GM23248 (cell line): ENCODE measurements at regions not wholly inside any gene's neighbourhood (a gene's known extent, or its start where the extent isn't known, plus 50 kb on each side); places are given as distances from the start of the nearest gene placed in this dataset.
"Not testable (repeated sequence)": the region's sequence is repeated elsewhere in the genome, so short reads cannot be mapped to it uniquely, and the experiment has no call there.

Experiments
- DNase-seq: peaks from one replicate; pipeline ENCODE4 v3.0.0-alpha.2; 2015
- H2AFZ ChIP-seq: fragments of 200-600 bp; sonication (generic); 2 replicates; pipeline ENCODE4 v1.6.1; 2016; ENCODE audit warnings: antibody characterized with exemption
- H3F3A ChIP-seq: fragments of 200-600 bp; sonication (generic); 2 replicates; pipeline ENCODE4 v1.6.1; 2016; ENCODE audit warnings: mild to moderate bottlenecking, antibody characterized with exemption, mixed run types; ENCODE audit not compliant: insufficient read depth
- H3K27ac ChIP-seq: fragments of 200-600 bp; sonication (generic); 2 replicates; pipeline ENCODE4 v1.5.1; 2016; ENCODE audit warnings: mild to moderate bottlenecking
- H3K27me3 ChIP-seq: fragments of 200-600 bp; sonication (generic); replicated peaks from 2 replicates; pipeline ENCODE4 v1.6.1; 2016; ENCODE audit warnings: mild to moderate bottlenecking; ENCODE audit not compliant: insufficient read depth
- H3K36me3 ChIP-seq: fragments of 200-600 bp; sonication (generic); 2 replicates; pipeline ENCODE4 v1.6.1; 2016; ENCODE audit warnings: low read depth, mild to moderate bottlenecking
- H3K4me1 ChIP-seq: fragments of 200-600 bp; sonication (generic); 2 replicates; pipeline ENCODE4 v1.6.1; 2016; ENCODE audit warnings: mild to moderate bottlenecking; ENCODE audit not compliant: insufficient read depth
- H3K4me2 ChIP-seq: fragments of 200-600 bp; sonication (generic); one replicate; pipeline ENCODE4 v1.6.1; 2016; ENCODE audit warnings: mild to moderate bottlenecking; ENCODE audit not compliant: unreplicated experiment
- H3K4me3 ChIP-seq: fragments of 200-600 bp; sonication (generic); 2 replicates; pipeline ENCODE4 v1.5.1; 2016; ENCODE audit warnings: mild to moderate bottlenecking
- H3K79me2 ChIP-seq: fragments of 200-600 bp; sonication (generic); 2 replicates; pipeline ENCODE4 v1.6.1; 2016; ENCODE audit warnings: mild to moderate bottlenecking; ENCODE audit not compliant: insufficient read depth
- H3K9ac ChIP-seq: fragments of 200-600 bp; sonication (generic); 2 replicates; pipeline ENCODE4 v1.6.1; 2016; ENCODE audit warnings: mild to moderate bottlenecking
- H3K9me2 ChIP-seq: fragments of 200-600 bp; sonication (generic); 2 replicates; pipeline ENCODE4 v1.6.1; 2016; ENCODE audit warnings: mixed run types, mild to moderate bottlenecking, moderate library complexity; ENCODE audit not compliant: insufficient read depth
- H3K9me3 ChIP-seq: fragments of 200-600 bp; sonication (generic); one replicate; pipeline ENCODE4 v1.6.1; 2017; ENCODE audit warnings: low read depth
- H4K20me1 ChIP-seq: fragments of 200-600 bp; sonication (generic); 2 replicates; pipeline ENCODE4 v1.6.0; 2016; ENCODE audit not compliant: insufficient read depth
- EZH2 ChIP-seq: fragments of 200-600 bp; sonication (generic); IDR thresholded peaks from 2 replicates; pipeline ENCODE4 v1.6.1; 2018; ENCODE audit warnings: antibody characterized with exemption, mild to moderate bottlenecking; ENCODE audit not compliant: insufficient read depth, poor library complexity, severe bottlenecking
- EZH2phosphoT487 ChIP-seq: fragments of 200-600 bp; sonication (generic); IDR thresholded peaks from 2 replicates; pipeline ENCODE4 v1.6.1; 2018; ENCODE audit warnings: antibody characterized with exemption, moderate library complexity, mild to moderate bottlenecking, low read depth; ENCODE audit not compliant: insufficient read depth
- WGBS, 2 experiments: methylation state at CpG; one replicate each; pipeline ENCODE4 v1.1.6; 2015 to 2017; ENCODE audit warnings: low lambda C conversion rate in 2 of 2, low coverage in 1 of 2; ENCODE audit errors: missing lambda C conversion rate in 2 of 2; 5-methylcytosine and 5-hydroxymethylcytosine counted together
- in situ Hi-C: fragments of 300-500 bp; cut with MboI; formaldehyde crosslinking; loops from 2 replicates; pipeline ENCODE4 v1.15.0; 2020

DNA sequence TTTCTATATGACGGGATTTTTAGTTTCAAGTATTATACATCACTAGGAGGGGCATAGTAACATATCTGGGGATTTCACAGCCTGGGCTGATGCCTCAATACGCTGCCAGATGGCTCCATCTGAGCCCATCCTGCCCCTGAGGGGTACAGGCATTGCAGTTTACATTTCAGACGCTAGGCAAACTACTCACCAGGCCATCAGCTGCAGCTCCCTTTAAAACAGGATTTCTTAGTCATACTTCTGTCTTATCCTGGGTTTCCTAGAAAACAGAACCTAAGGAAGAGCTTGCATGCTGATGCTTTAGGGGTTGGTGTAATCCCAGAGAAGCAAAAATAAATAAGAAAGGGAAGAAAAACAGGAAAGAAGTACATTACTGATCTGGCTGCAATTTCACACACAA lies 372.8 kb upstream of the PIK3R1 start:
- no peaks in the 10 kb centered on the region for H3K9me2 ChIP-seq
- H4K20me1 ChIP-seq, result no peaks in the 10 kb centered on the region
- no peaks in the 10 kb centered on the region for H3K79me2 ChIP-seq
- no peaks in the 10 kb centered on the region for H3K36me3 ChIP-seq
- WGBS, 2 experiments, result 69% methylated on average over 3 of the region's 3 CpGs
- DNase-seq, result peak; percentile 4
- no peak overlapping the region for H2AFZ ChIP-seq
- in situ Hi-C loops, result no loop called here
- no peak overlapping the region for H3K4me2 ChIP-seq
- H3F3A ChIP-seq, result no peaks in the 10 kb centered on the region
- no peaks in the 10 kb centered on the region for H3K27me3 ChIP-seq
- H3K4me1 ChIP-seq, result no peaks in the 10 kb centered on the region
- H3K9me3 ChIP-seq, result no peaks in the 10 kb centered on the region
- TF ChIP-seq EZH2 (no peak), EZH2phosphoT487 (no peak)
- H3K9ac ChIP-seq, result no peak overlapping the region
- H3K4me3 ChIP-seq, result no peak overlapping the region
- no peak overlapping the region for H3K27ac ChIP-seq

DNA sequence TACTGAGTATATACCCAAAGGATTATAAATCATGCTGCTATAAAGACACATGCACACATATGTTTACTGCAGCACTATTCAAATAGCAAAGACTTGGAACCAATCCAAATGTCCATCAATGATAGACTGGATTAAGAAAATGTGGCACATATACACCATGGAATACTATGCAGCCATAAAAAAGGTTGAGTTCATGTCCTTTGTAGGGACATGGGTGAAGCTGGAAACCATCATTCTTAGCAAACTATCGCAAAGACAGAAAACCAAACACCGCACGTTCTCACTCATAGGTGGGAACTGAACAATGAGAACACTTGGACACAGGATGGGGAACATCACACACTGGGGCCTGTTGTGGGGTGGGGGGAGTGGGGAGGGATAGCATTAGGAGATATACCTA lies 378.3 kb upstream of the PIK3R1 start:
- WGBS, 2 experiments, result 90 to 97% methylated on average over 3 of the region's 3 CpGs
- H3K9me3 ChIP-seq, H3K9ac ChIP-seq, H3K9me2 ChIP-seq, H3K27ac ChIP-seq, DNase-seq, H3F3A ChIP-seq, H3K4me2 ChIP-seq, in situ Hi-C loops, H3K79me2 ChIP-seq, H2AFZ ChIP-seq, H3K27me3 ChIP-seq, H3K36me3 ChIP-seq, H3K4me1 ChIP-seq, H3K4me3 ChIP-seq, H4K20me1 ChIP-seq: not testable (repeated sequence)

DNA sequence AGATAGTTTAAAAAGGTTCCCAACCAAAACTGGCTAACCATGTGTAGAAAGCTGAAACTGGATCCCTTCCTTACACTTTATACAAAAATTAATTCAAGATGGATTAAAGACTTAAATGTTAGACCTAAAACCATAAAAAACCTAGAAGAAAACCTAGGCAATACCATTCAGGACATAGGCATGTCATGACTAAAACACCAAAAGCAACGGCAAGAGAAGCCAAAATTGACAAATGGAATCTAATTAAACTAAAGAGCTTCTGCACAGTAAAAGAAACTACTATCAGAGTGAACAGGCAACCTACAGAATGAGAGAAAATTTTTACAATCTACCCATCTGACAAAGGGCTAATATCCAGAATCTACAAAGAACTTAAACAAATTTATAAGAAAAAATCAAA lies 379.1 kb upstream of the PIK3R1 start:
- DNase-seq, H4K20me1 ChIP-seq, H3K27me3 ChIP-seq, H3K9me3 ChIP-seq, H2AFZ ChIP-seq, H3K4me2 ChIP-seq, in situ Hi-C loops, H3K27ac ChIP-seq, H3K36me3 ChIP-seq, H3K4me1 ChIP-seq, H3K79me2 ChIP-seq, H3F3A ChIP-seq, H3K9ac ChIP-seq, H3K9me2 ChIP-seq, H3K4me3 ChIP-seq: not testable (repeated sequence)
- WGBS, 2 experiments, result 18 to 24% methylated on average over 1 of the region's 1 CpG

DNA sequence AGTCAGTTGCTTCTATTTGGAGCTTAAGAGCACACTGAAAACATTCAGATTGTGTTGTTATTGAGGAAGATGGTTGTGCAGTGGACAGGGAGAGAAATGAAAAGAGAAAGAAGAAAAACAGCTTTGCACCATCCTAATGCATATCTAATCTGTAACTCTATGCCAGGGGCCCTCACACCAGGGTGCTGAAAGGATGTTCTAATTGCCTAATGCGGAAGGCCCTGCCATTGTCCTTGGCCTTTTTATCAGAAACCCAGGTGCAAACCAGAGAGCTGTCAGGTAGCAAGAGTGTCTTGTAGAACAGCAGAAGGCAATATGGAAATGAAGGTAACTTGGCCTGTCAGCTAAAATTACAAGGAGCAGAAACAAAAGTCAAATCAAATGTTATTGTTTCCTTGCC lies 384.5 kb upstream of the PIK3R1 start:
- no peaks in the 10 kb centered on the region for H3K4me1 ChIP-seq
- H2AFZ ChIP-seq, result no peak overlapping the region
- no peak overlapping the region for H3K4me2 ChIP-seq
- H3K79me2 ChIP-seq, result no peaks in the 10 kb centered on the region
- H3K9me2 ChIP-seq, result no peaks in the 10 kb centered on the region
- no peak overlapping the region for H3K27ac ChIP-seq
- in situ Hi-C loops, result no loop called here
- H3K36me3 ChIP-seq, result no peaks in the 10 kb centered on the region
- TF ChIP-seq EZH2, result no peak
- TF ChIP-seq EZH2phosphoT487, result no peak
- no peaks in the 10 kb centered on the region for H3K9me3 ChIP-seq
- H3K27me3 ChIP-seq, result no peaks in the 10 kb centered on the region
- no peaks in the 10 kb centered on the region for H4K20me1 ChIP-seq
- H3K9ac ChIP-seq, result no peak overlapping the region
- whole genome bisulfite sequencing, 2 experiments, result 94 to 100% methylated on average over 1 of the region's 1 CpG
- no peak for DNase-seq
- no peak overlapping the region for H3K4me3 ChIP-seq
- no peaks in the 10 kb centered on the region for H3F3A ChIP-seq

DNA sequence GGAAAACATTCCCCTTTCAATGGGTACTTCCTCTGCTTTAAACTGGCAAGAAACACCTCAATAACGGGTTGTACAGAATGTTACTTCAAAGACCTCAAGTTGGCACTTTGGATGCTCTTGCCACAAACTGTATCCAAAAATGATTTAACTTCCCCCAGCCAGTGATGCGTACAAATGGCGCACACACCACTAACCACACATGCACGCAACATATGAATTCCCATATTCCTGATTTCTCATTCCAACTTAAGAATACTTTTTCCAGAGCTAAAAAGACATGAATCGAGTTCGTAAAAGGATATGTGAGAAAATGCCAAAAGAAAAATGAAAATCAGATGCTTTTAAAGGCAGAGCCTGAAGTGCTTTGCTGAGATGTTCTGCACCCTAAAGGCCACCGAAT lies 388.0 kb upstream of the PIK3R1 start:
- Histone ChIP-seq H3K9me3 (no peaks in the 10 kb centered on the region), H3K79me2 (no peaks in the 10 kb centered on the region), H3K27me3 (no peaks in the 10 kb centered on the region), H3K4me2 (no peak overlapping the region), H3F3A (no peaks in the 10 kb centered on the region), H3K9ac (no peak overlapping the region), H3K4me3 (no peak overlapping the region), H4K20me1 (no peaks in the 10 kb centered on the region), H2AFZ (no peak overlapping the region), H3K27ac (no peak overlapping the region), H3K36me3 (no peaks in the 10 kb centered on the region), H3K9me2 (no peaks in the 10 kb centered on the region), H3K4me1 (no peaks in the 10 kb centered on the region)
- no peak for TF ChIP-seq EZH2phosphoT487
- TF ChIP-seq EZH2, result no peak
- in situ Hi-C loops, result no loop called here
- no peak for DNase-seq
- WGBS, 2 experiments, result 30 to 32% methylated on average over 7 of the region's 7 CpGs
